Pancreas (tissue), 10 donors: ENCODE measurements at regions not wholly inside any gene's neighbourhood (a gene's known extent, or its start where the extent isn't known, plus 50 kb on each side); places are given as distances from the start of the nearest gene placed in this dataset.
"Not testable (repeated sequence)": the region's sequence is repeated elsewhere in the genome, so short reads cannot be mapped to it uniquely, and the experiment has no call there.

ENCODE experiments used
- ATAC-seq, 4 donors: fragments of 200-7000 bp; cut with Tn5 transposase; one replicate each; pipeline versions ENCODE4 v1.8.0 to v1.9.1; 2020; ENCODE audit warnings: mild to moderate bottlenecking in 4 of 4, moderate library complexity in 4 of 4
- DNase-seq, 6 donors: peaks; one replicate each; pipeline ENCODE4 v3.0.0-alpha.2; 2020
- FAIRE-seq: peaks from 2 replicates; lab custom pipeline; 2012; peaks lifted over from hg19 to GRCh38; lab: Jason Lieb, UNC
- H3K27ac ChIP-seq, 4 donors: fragments of 200-600 bp; sonication (generic); 1 replicate in 3 of 4; 2 replicates in 1 of 4; pipeline versions ENCODE4 v1.5.0 to v1.8.0; 2020
- H3K27me3 ChIP-seq, 4 donors: fragments of 200-600 bp; one replicate each; pipeline ENCODE4 v1.8.0; 2021
- H3K36me3 ChIP-seq, 3 donors: fragments of 200-600 bp; sonication (generic) in 1 of 3; one replicate each; pipeline versions ENCODE4 v1.5.0 to v1.8.0; 2020 to 2021
- H3K4me1 ChIP-seq, 3 donors: fragments of 200-600 bp; one replicate each; pipeline ENCODE4 v1.8.0; 2021
- H3K4me3 ChIP-seq, 4 donors: fragments of 200-600 bp; sonication (generic) in 2 of 4; one replicate each; pipeline versions ENCODE4 v1.5.0 to v1.8.0; 2020 to 2021
- H3K9me3 ChIP-seq, 4 donors: fragments of 200-600 bp; one replicate each; pipeline ENCODE4 v1.8.0; 2021
- WGBS, 2 donors: extraction: QIAGEN DNeasy Blood & Tissue Kit; methylation state at CpG; one replicate each; pipeline ENCODE4 v1.1.7; 2013; 5-methylcytosine and 5-hydroxymethylcytosine counted together
- intact Hi-C, 3 donors: fragments of 100-400 bp; cut with DNase I; formaldehyde crosslinking; loops; one replicate each; pipeline versions ENCODE4 v1.11.1 to v1.14.2; 2022
- TF ChIP-seq, protein P1 (sequence below), 4 donors: fragments of 200-600 bp; sonication (generic) in 3 of 4; IDR thresholded peaks; one replicate each; pipeline versions ENCODE4 v1.5.0 to v1.8.0; 2021; ENCODE audit warnings: antibody characterized with exemption in 4 of 4
- donor health status: healthy with polysubstance abuse.
- donor health status: DM: no; HTN: no; CAD: no; lungs with moderate emphysema.
- donor health status: DM: no; HTN: no; CAD: no.
- donor health status: control.
- donor health status: control.
- donor health status: Bipolar disorder and iron deficiency.
- donor health status: DM: yes; HTN: yes; CAD: no.
- donor health status: DM: no; HTN: no; CAD: no.
- donor health status: DM: no; HTN: no; CAD: no.
- donor health status: DM: yes; HTN: yes; CAD: no.

GRCh38 chr13:108086678-108087077, 128.7 kb downstream of the LIG4 start:
- DNase-seq (peak in 1 of 6 donors; percentile 16), FAIRE-seq (no peak), ATAC-seq (peak in 2 of 4 donors; percentile 39 to 57)
- WGBS, 2 donors: 24 to 43% methylated on average over 2 of the region's 2 CpGs
- Histone ChIP-seq H3K4me3 (no peak overlapping the region), H3K27me3 (no peaks in the 10 kb centered on the region), H3K4me1 (no peaks in the 10 kb centered on the region), H3K9me3 (no peaks in the 10 kb centered on the region), H3K27ac (no peak overlapping the region), H3K36me3 (no peaks in the 10 kb centered on the region)
- intact Hi-C loops: no loop called here
- TF ChIP-seq, protein P1, sequence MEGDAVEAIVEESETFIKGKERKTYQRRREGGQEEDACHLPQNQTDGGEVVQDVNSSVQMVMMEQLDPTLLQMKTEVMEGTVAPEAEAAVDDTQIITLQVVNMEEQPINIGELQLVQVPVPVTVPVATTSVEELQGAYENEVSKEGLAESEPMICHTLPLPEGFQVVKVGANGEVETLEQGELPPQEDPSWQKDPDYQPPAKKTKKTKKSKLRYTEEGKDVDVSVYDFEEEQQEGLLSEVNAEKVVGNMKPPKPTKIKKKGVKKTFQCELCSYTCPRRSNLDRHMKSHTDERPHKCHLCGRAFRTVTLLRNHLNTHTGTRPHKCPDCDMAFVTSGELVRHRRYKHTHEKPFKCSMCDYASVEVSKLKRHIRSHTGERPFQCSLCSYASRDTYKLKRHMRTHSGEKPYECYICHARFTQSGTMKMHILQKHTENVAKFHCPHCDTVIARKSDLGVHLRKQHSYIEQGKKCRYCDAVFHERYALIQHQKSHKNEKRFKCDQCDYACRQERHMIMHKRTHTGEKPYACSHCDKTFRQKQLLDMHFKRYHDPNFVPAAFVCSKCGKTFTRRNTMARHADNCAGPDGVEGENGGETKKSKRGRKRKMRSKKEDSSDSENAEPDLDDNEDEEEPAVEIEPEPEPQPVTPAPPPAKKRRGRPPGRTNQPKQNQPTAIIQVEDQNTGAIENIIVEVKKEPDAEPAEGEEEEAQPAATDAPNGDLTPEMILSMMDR (IDR thresholded peaks at IDR 0.05): no peak

DNA sequence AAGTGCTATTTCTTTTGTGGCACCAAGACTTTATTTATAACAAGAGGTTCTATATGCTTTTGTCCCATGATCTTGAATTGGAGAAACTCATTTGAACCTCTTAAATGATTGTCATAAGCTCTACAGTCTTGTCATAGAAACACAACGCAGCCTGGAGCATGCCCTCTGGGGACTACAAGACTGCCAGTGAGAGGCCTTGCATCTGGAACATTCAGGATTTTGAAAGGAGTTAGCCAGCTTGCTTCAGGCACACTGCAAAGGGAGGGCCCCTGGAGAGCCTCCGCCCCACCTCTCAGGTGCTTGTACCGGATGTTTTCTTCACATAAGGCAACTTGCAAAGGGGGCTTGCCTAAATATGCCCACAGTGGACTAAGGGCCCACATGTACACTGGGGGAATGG, 130.5 kb downstream of the LIG4 start:
- WGBS, 2 donors: 69 to 91% methylated on average over 3 of the region's 3 CpGs
- ATAC-seq: no peak
- H3K4me1 ChIP-seq: no peaks in the 10 kb centered on the region
- H3K27me3 ChIP-seq: no peaks in the 10 kb centered on the region
- intact Hi-C loops: no loop called here
- TF ChIP-seq, protein P1 (IDR thresholded peaks at IDR 0.05): no peak
- no peak overlapping the region for H3K4me3 ChIP-seq
- FAIRE-seq: no peak
- no peaks in the 10 kb centered on the region for H3K9me3 ChIP-seq
- no peak overlapping the region for H3K27ac ChIP-seq
- DNase-seq: no peak
- no peaks in the 10 kb centered on the region for H3K36me3 ChIP-seq

- DNase-seq (no peak), ATAC-seq (no peak), FAIRE-seq (no peak)
- Histone ChIP-seq H3K9me3 (no peaks in the 10 kb centered on the region), H3K27ac (no peak overlapping the region), H3K36me3 (no peaks in the 10 kb centered on the region), H3K4me1 (no peaks in the 10 kb centered on the region), H3K4me3 (no peak overlapping the region), H3K27me3 (no peaks in the 10 kb centered on the region)
- TF ChIP-seq, protein P1 (IDR thresholded peaks at IDR 0.05): no peak
- WGBS, 2 donors: 7 to 34% methylated on average over 2 of the region's 2 CpGs
- intact Hi-C loops: no loop called here
Measured at GRCh38 chr13:108083056-108083455, 132.3 kb downstream of the LIG4 start.

GRCh38 chr13:108082481-108082880, 132.9 kb downstream of the LIG4 start:
- Histone ChIP-seq H3K9me3 (no peaks in the 10 kb centered on the region), H3K4me3 (no peak overlapping the region), H3K4me1 (no peaks in the 10 kb centered on the region), H3K36me3 (no peaks in the 10 kb centered on the region), H3K27me3 (no peaks in the 10 kb centered on the region), H3K27ac (no peak overlapping the region)
- DNase-seq: no peak
- no peak for ATAC-seq
- FAIRE-seq: no peak
- intact Hi-C loops: no loop called here
- WGBS, 2 donors: 70 to 77% methylated on average over 4 of the region's 4 CpGs
- TF ChIP-seq, protein P1 (IDR thresholded peaks at IDR 0.05): no peak

GRCh38 chr13:108077284-108077683, 138.1 kb downstream of the LIG4 start:
- TF ChIP-seq, protein P1 (IDR thresholded peaks at IDR 0.05): no peak
- no peak for ATAC-seq
- H3K27ac ChIP-seq: no peak overlapping the region
- no peak for DNase-seq
- H3K27me3 ChIP-seq: no peaks in the 10 kb centered on the region
- no peak for FAIRE-seq
- 74 to 85% methylated on average over 1 of the region's 1 CpG for WGBS, 2 donors
- H3K4me1 ChIP-seq: no peaks in the 10 kb centered on the region
- no peaks in the 10 kb centered on the region for H3K9me3 ChIP-seq
- intact Hi-C loops: no loop called here
- H3K36me3 ChIP-seq: no peaks in the 10 kb centered on the region
- no peak overlapping the region for H3K4me3 ChIP-seq

DNA sequence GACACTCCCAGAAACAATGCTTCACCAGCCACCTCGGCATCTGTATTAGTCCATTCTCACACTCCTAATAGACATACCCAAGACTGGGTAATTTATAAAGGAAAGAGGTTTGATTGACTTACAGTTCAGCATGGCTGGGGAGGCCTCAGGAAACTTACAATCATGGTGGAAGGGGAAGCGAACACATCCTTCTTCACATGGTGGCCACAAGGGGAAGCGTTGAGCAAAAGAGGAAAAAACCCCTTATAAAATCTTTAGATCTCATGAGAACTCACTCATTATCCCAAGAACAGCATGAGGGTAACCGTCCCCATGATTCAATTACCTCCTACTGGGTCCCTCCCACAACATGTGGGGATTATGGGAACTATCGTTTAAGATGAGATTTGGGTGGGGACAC, 140.9 kb downstream of the LIG4 start:
- H3K27me3 ChIP-seq, FAIRE-seq, H3K4me1 ChIP-seq, H3K27ac ChIP-seq, ATAC-seq, H3K36me3 ChIP-seq, H3K4me3 ChIP-seq, H3K9me3 ChIP-seq, intact Hi-C loops, DNase-seq: not testable (repeated sequence)
- 69 to 76% methylated on average over 5 of the region's 5 CpGs for WGBS, 2 donors
